Left ventricle myocardium inferior (tissue), 1 donor: ENCODE measurements at regions not wholly inside any gene's neighbourhood (a gene's known extent, or its start where the extent isn't known, plus 50 kb on each side); places are given as distances from the start of the nearest gene placed in this dataset.

Source experiments
- DNase-seq: peaks from one replicate; pipeline ENCODE4 v3.0.0-alpha.2; 2020
- H3K27ac ChIP-seq: fragments of 200-600 bp; replicated peaks from 2 replicates; pipeline ENCODE4 v1.8.0; 2021
- H3K27me3 ChIP-seq: fragments of 200-600 bp; 2 replicates; pipeline ENCODE4 v1.8.0; 2021; ENCODE audit warnings: low read depth
- H3K36me3 ChIP-seq: fragments of 200-600 bp; 2 replicates; pipeline ENCODE4 v1.8.0; 2021
- H3K4me1 ChIP-seq: fragments of 200-600 bp; 2 replicates; pipeline ENCODE4 v1.8.0; 2021
- H3K4me3 ChIP-seq: fragments of 200-600 bp; 2 replicates; pipeline ENCODE4 v1.8.0; 2021; ENCODE audit warnings: mild to moderate bottlenecking, moderate library complexity
- H3K9me3 ChIP-seq: fragments of 200-600 bp; replicated peaks from 2 replicates; pipeline ENCODE4 v1.8.0; 2021
- intact Hi-C: fragments of 100-400 bp; cut with micrococcal nuclease; formaldehyde crosslinking; loops from one replicate; pipeline ENCODE4 v1.11.0; 2022
- TF ChIP-seq, protein P1 (sequence below): fragments of 200-600 bp; IDR thresholded peaks from 2 replicates; pipeline ENCODE4 v1.8.0; 2021; ENCODE audit warnings: antibody characterized with exemption, mild to moderate bottlenecking, borderline replicate concordance
- donor health status: DM: no; HTN: yes; CAD: no; lungs with severe emphysema.

DNA sequence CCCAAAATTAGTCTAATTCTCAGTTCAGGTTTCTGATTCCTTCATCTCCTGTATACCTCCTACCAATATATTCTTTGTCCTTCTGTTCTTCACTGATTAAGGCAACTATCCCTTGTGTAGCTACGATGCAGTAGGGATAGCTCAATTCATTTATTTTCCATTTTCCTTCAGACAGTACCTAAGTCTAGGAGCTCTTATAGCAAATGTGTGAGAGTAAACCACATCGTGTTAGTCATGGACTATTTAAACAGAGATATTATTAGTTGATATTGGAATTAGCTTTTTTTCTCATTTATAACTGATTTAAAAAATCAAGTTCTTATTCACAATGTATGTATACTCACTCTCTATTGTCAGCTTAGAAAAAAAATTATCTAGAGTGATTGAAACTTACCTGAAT, 900.0 kb downstream of the JRKL start:
- H3K4me3 ChIP-seq, result no peak overlapping the region
- TF ChIP-seq, protein P1, sequence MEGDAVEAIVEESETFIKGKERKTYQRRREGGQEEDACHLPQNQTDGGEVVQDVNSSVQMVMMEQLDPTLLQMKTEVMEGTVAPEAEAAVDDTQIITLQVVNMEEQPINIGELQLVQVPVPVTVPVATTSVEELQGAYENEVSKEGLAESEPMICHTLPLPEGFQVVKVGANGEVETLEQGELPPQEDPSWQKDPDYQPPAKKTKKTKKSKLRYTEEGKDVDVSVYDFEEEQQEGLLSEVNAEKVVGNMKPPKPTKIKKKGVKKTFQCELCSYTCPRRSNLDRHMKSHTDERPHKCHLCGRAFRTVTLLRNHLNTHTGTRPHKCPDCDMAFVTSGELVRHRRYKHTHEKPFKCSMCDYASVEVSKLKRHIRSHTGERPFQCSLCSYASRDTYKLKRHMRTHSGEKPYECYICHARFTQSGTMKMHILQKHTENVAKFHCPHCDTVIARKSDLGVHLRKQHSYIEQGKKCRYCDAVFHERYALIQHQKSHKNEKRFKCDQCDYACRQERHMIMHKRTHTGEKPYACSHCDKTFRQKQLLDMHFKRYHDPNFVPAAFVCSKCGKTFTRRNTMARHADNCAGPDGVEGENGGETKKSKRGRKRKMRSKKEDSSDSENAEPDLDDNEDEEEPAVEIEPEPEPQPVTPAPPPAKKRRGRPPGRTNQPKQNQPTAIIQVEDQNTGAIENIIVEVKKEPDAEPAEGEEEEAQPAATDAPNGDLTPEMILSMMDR, result no peak
- peaks cover 21% of the 10 kb centered on the region for H3K9me3 ChIP-seq
- H3K36me3 ChIP-seq, result no peaks in the 10 kb centered on the region
- peaks cover 4% of the 10 kb centered on the region for H3K4me1 ChIP-seq
- no peak for DNase-seq
- H3K27ac ChIP-seq, result no peak overlapping the region
- no peaks in the 10 kb centered on the region for H3K27me3 ChIP-seq
- intact Hi-C loops, result no loop called here

DNA sequence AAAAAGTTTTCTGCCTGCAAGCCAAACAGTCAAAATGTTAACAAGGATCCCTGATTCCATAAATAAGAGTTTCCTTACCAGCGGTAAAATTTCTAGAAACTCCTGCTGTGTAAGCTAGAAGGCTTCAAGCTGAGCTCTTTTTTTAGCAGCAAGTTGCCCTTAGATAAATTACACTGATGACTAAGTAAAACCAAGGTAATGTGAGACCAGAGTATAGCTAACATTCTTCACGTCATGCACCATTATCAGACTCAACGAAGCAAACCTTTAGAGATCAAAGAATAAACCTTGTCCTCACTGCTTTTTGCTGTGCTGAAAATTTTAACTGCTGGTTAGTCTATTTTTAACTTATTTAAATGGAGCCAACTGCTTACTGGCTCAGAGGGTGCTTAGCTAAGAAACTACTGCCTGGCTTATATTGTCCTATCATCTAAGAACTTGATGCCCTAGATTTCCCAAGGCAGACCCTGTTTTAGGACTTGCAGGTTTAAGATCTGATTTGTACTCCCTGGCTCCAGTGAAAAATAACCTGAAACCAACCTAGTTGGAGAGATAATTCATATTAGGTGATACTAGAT, 900.7 kb downstream of the JRKL start:
- Histone ChIP-seq H3K27me3 (no peaks in the 10 kb centered on the region), H3K4me3 (no peak overlapping the region), H3K36me3 (no peaks in the 10 kb centered on the region), H3K4me1 (peaks cover 4% of the 10 kb centered on the region), H3K9me3 (peaks cover 21% of the 10 kb centered on the region), H3K27ac (peak overlapping the region; percentile 11)
- DNase-seq, result no peak
- intact Hi-C loops, result no loop called here
- TF ChIP-seq, protein P1, result no peak

DNA sequence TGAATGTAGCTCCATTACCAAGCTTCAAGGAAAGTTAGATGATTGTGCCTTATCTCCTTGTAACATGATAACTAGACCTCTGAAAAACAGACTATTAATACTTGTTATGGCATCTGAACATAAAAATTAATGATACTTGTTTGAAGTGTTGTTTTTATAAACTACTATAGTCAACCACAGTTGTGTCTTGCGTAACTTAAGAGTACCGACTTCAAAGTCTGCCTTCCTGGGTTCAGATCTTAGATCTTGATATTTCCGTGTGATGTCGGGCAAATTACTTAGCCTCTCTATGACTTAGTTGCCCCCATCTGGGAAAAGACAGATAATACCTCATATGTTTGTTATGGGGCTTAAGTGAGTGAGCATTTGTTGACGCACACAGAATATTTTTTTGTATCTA, 906.5 kb downstream of the JRKL start:
- no peaks in the 10 kb centered on the region for H3K36me3 ChIP-seq
- peaks cover 2% of the 10 kb centered on the region for H3K9me3 ChIP-seq
- no peaks in the 10 kb centered on the region for H3K4me1 ChIP-seq
- no peak overlapping the region for H3K27ac ChIP-seq
- no peak for DNase-seq
- no peaks in the 10 kb centered on the region for H3K27me3 ChIP-seq
- TF ChIP-seq, protein P1, result no peak
- H3K4me3 ChIP-seq, result no peak overlapping the region
- intact Hi-C loops, result no loop called here

DNA sequence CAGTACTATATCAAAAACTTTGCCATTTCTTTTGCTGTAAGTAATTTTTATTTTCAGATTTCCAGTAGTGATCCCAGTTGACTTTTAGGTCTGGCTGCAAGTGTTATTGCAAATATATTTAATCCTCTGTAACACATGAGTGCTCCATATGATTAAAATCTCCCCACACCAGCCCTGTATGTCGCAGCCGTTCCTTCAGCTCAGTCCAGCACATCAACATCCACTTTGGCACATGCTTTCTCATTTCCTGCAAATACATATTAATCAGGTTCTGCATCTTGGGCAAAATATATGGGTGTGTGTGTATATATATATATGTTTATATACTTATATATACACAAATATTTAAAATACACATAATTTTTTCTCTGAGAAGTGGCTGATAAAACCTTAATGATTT, 919.5 kb downstream of the JRKL start:
- Histone ChIP-seq H3K36me3 (no peaks in the 10 kb centered on the region), H3K4me1 (no peaks in the 10 kb centered on the region), H3K27ac (no peak overlapping the region), H3K9me3 (no peaks in the 10 kb centered on the region), H3K4me3 (no peak overlapping the region), H3K27me3 (no peaks in the 10 kb centered on the region)
- DNase-seq, result no peak
- intact Hi-C loops, result no loop called here
- TF ChIP-seq, protein P1, result no peak

DNA sequence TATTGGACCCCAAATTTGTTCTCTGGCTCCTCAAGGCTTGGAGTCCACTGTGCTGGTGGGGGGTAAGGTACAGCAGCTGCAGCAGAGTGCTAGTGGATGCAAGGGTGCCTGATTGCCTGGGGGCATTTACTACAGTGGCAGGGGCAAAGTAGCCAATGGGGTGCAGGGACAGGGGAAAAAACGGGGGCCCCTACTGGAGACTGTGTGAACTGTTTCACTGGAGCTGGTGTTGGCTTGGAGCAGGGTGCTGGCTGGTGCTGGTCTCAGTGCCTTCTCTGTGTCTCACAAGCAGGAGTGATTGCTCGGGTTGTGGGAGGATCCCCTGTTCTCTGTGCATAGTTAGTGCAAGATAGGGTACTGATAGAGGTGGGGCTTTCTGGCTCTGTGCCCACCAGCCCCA, 935.9 kb downstream of the JRKL start:
- H3K27ac ChIP-seq, result no peak overlapping the region
- peaks cover 23% of the 10 kb centered on the region for H3K9me3 ChIP-seq
- H3K27me3 ChIP-seq, result no peaks in the 10 kb centered on the region
- no peaks in the 10 kb centered on the region for H3K36me3 ChIP-seq
- H3K4me3 ChIP-seq, result no peak overlapping the region
- intact Hi-C loops, result no loop called here
- DNase-seq, result no peak
- no peaks in the 10 kb centered on the region for H3K4me1 ChIP-seq
- TF ChIP-seq, protein P1, result no peak
